HG02943 (cell line): ENCODE measurements at regions not wholly inside any gene's neighbourhood (a gene's known extent, or its start where the extent isn't known, plus 50 kb on each side); places are given as distances from the start of the nearest gene placed in this dataset.

Experiments used
- ATAC-seq: cut with Tn5 transposase; IDR thresholded peaks from one replicate; pipeline ENCODE4 v1.9.1; 2021; ENCODE audit warnings: mild to moderate bottlenecking, low read depth, moderate library complexity; ENCODE audit not compliant: unreplicated experiment

GRCh38 chr17:79524213-79525187 is 86.4 kb downstream of the RBFOX3 start:
- no peak for ATAC-seq

DNA sequence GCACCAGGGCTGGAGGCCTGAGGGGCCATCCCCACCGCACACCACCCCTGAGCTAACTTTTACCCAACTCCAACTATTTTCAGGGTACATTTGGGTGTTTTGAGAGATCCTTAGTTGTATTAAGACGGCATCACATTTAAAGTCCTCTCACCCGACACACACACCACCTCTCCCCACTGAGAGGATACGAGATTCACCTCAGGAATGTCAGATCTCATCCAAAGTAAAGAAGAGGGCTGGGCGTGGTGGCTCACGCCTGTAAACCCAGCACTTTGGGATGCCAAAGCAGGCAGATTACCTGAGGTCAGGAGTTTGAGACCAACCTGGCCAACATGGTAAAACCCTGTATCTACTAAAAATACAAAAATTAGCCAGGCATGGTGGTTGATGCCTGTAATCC is 88.4 kb downstream of the RBFOX3 start:
- no peak for ATAC-seq

- no peak for ATAC-seq
Measured at GRCh38 chr17:79521225-79521624, 89.6 kb downstream of the RBFOX3 start.

DNA sequence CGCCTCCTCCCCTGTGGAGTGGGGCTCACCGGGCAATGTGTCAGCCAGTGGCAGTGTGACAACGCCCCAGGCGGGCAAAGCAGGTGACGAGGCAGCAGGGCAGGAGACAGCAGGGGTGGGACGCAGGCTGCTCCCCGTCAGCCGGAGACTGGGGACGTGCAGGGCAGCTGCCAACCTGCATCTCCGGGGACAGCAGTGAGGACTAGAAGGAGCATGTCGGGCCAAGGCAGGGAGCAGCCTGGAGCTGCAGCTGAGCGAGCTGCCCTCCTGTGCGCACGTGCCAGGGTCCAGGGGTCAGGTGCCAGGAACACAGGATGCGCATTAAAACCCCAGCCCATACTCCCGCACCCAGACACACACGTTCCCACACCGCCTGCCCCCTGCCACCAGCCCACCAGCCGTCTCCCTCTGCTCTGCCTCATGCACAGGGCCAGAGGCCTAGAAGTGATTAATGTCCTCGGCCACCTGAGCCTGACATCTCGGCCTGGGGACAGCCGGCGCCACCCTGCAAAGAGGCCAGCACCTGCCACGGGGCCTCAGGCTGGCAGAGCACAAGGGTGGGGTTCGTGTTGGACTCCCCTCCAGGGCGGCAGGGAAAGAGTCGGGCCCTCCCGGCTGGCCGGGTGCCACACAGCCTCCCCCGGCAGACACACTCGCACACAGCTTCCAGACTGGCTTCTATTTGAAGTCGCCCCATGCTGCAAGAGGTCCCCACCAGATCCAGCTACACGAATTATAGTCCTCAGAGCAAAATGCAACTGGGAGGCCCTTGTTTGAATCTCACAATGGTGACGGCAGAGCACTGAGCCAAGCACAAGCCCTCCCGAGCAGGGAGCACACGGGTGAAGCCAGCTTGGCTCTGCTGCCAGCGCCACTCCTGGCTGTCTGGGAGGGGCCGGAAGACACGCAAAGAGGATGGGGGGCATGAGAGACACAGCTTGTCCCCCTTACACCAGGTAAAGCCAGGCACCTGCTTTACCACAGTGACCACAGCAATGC is 90.4 kb downstream of the RBFOX3 start:
- no peak for ATAC-seq

DNA sequence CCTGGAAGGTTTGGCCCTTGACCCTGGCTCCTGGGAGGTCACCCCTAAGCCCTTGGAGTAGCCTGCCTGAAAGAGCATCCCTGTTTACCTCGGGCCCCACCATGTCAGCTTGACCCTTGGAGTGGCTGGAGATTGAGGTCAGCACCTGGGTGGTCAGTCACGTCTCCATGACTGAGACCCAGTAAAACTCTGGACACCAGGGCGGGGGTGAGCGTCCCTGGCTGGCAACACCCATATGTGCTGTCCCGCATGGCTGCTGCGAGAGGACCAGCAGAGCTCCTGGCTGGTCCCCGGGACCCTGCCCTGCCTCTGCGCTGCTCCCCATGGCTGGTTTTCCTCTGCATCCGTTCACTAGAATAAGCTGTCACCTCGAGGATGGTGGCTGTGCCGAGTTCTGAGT is 91.2 kb downstream of the RBFOX3 start:
- ATAC-seq = no peak

- ATAC-seq = no peak
Measured at GRCh38 chr17:79518585-79519523, 92.0 kb downstream of the RBFOX3 start.

GRCh38 chr17:79517827-79518584 is 92.8 kb downstream of the RBFOX3 start:
- ATAC-seq = no peak

- ATAC-seq = no peak
Measured at GRCh38 chr17:79515646-79516571, 94.9 kb downstream of the RBFOX3 start.

- ATAC-seq = no peak
Measured at GRCh38 chr17:79515110-79515509, 95.7 kb downstream of the RBFOX3 start.

- no peak for ATAC-seq
Measured at GRCh38 chr17:79513820-79514535, 96.9 kb downstream of the RBFOX3 start.

DNA sequence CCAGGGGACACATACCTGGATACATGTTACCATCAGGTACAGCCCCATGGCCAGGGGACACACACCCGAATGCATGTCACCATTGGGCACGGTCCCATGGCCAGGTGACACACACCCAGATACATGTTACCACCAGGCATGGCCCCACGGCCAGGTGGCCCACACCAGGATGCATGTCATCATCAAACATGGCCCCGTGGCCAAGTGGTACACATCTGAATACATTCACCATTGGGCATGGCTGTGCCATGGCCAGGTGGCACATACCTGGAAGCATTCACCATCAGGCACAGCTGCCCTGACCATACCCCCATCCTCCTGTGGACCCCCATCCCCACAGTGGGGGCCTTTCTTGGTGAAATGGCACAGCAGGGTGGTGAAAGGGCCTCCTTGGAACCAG is 97.6 kb downstream of the RBFOX3 start:
- no peak for ATAC-seq

- no peak for ATAC-seq
Measured at GRCh38 chr17:79511471-79511870, 99.4 kb downstream of the RBFOX3 start.

DNA sequence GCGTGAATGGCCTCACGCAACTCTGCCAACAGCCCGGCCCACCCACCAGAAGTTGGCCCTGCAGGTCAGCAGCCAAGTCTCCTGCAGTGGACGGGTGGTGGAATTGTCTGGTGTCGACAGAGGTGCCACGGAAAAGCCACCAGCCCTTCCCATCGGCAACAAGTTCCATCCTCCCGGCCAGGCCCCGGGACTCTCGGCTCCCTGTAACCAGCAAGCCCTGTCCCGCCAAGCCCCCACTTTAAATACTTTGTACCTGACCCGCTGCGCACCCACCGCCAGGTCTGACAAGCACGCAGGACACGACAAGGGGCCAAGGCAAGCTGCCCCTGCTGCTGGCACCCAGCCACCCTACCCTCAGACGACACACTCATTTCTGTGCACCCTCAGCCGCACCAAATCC is 100.8 kb downstream of the RBFOX3 start:
- no peak for ATAC-seq

DNA sequence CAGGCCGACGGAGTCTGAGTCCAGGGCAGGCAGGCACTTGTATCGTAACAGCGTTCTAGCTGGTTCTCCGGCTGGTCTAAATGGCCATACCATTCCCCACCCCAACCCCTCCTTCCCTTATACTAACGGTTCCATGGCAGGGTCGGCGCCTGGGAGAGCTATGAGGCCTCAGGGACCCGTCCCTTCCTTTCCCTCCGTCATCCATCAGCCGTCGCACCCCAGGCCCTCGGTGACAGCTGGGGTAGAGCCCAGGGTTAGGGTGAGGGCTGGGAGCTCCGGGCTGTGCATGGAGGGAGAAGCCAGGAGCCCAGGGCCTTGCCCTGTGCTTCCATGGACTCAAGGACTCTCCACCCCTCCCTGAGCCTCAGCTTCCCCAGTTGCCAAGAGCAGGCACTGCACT is 101.4 kb downstream of the RBFOX3 start:
- ATAC-seq = no peak

GRCh38 chr17:79509008-79509407 is 101.8 kb downstream of the RBFOX3 start:
- ATAC-seq = no peak

DNA sequence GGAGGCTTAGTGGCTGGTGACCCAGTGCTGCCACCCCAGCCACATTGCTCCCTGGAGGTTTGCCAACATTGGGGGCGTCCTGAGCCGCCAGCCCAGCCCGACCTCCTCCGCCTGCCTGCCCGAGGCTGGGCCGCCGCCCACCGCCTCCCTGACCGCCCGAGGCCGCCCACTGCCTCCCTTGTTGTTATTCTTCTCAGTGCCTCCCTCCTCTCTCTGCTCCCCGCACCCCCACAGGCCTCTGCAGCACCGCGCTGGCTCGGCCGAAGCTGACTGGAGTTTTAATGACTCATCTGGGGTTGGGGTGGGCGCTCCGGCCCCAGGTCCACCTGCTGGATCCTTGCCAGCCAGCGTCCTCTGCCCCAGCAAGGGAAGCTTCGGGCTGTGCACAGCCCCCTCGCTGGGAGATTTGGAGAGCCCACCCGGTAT is 102.5 kb downstream of the RBFOX3 start:
- ATAC-seq = no peak

- ATAC-seq = no peak
Measured at GRCh38 chr17:79506955-79507354, 103.9 kb downstream of the RBFOX3 start.
